IMR-90 (cell line): ENCODE measurements at regions not wholly inside any gene's neighbourhood (a gene's known extent, or its start where the extent isn't known, plus 50 kb on each side); places are given as distances from the start of the nearest gene placed in this dataset.

Source experiments
- CTCF ChIP-seq: conservative IDR thresholded peaks from 2 replicates; pipeline ENCODE4 v1.5.1; 2012; ENCODE audit warnings: mild to moderate bottlenecking, low read depth, low read length, improper control_type of control experiment
- MAFK ChIP-seq: IDR thresholded peaks from 2 replicates; pipeline ENCODE4 v1.6.1; 2012; ENCODE audit warnings: low read depth, low read length, improper control_type of control experiment
- MXI1 ChIP-seq: IDR thresholded peaks from 2 replicates; pipeline ENCODE4 v1.6.1; 2012; ENCODE audit warnings: low read depth, mild to moderate bottlenecking, low read length, moderate library complexity, borderline replicate concordance
- POLR2A ChIP-seq: IDR thresholded peaks from 2 replicates; pipeline ENCODE4 v1.6.1; 2012; ENCODE audit warnings: mild to moderate bottlenecking, low read depth, low read length
- RAD21 ChIP-seq: IDR thresholded peaks from 2 replicates; pipeline ENCODE4 v1.6.1; 2012; ENCODE audit warnings: low read length, improper control_type of control experiment
- RFX5 ChIP-seq: IDR thresholded peaks from 2 replicates; pipeline ENCODE4 v1.8.0; 2012; ENCODE audit warnings: low read depth, mild to moderate bottlenecking, low read length, moderate library complexity
- SMC3 ChIP-seq: fragments of 150-350 bp; IDR thresholded peaks from 2 replicates; pipeline ENCODE4 v1.6.1; 2016; ENCODE audit warnings: low read depth, mild to moderate bottlenecking, antibody characterized with exemption, low read length, moderate library complexity
- USF2 ChIP-seq: fragments of 150-350 bp; IDR thresholded peaks from 2 replicates; pipeline ENCODE4 v1.6.1; 2017; ENCODE audit warnings: mild to moderate bottlenecking, antibody characterized with exemption, low read length, low read depth

GRCh38 chr11:36874291-36874690, 276.3 kb upstream of the RAG2 start:
- TF ChIP-seq MXI1 (no peak), CTCF (no peak), POLR2A (no peak), SMC3 (no peak), RAD21 (no peak), MAFK (no peak), USF2 (no peak), RFX5 (no peak)
